HS-27A (cell line): ENCODE measurements at regions not wholly inside any gene's neighbourhood (a gene's known extent, or its start where the extent isn't known, plus 50 kb on each side); places are given as distances from the start of the nearest gene placed in this dataset.
"Not testable (repeated sequence)": the region's sequence is repeated elsewhere in the genome, so short reads cannot be mapped to it uniquely, and the experiment has no call there.

Experiments used
- DNase-seq: peaks from one replicate; pipeline ENCODE4 v3.0.0-alpha.2; 2012; ENCODE audit warnings: low read depth, missing footprints

DNA sequence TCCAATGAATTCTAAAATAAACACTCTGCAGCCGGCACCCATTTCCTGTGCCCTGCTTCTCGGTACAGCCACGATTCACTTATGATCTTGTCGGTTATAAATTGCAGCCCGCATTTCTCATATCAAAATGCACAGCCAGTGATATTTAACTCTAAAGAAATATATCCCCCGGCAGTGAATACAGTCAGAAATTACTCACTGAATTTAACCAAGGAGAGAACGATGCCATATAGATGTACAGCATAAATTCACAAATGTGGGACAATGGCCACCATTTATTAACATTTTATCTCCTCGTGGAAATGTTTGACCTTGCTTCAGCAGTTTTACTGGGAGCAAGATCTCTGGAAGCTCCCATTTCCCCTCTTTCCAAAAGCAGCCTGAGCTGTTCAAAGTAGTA lies 1517.8 kb downstream of the BRD1 start:
- DNase-seq, result no peak

DNA sequence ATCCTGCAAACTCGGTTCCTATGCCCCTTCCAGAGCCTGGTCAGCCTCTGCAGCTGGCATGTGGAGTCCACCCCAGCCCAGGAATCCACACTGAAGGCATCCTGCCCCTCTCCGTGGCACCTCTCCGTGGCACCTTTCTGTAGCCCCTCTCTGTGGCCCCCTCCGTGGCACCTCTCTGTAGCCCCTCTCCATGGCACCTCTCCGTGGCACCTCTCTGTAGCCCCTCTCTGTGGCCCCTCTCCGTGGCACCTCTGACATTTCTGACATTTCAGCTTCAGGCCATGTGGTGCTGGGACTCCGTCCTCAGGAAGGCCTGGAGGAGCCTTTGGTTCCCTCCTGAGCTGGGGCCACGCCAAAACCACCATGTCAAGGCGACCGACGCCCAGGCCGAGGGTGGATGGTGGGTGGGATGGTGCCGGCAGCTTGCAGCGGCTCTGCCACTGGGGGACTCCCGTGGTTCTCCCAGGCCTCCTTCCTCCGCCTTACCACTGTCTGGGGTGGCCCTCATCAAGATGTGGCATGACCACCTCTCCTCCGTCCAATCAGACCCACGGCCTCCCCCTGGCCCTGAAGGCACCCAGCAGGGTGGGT lies 1518.5 kb downstream of the BRD1 start:
- DNase-seq, result no peak

DNA sequence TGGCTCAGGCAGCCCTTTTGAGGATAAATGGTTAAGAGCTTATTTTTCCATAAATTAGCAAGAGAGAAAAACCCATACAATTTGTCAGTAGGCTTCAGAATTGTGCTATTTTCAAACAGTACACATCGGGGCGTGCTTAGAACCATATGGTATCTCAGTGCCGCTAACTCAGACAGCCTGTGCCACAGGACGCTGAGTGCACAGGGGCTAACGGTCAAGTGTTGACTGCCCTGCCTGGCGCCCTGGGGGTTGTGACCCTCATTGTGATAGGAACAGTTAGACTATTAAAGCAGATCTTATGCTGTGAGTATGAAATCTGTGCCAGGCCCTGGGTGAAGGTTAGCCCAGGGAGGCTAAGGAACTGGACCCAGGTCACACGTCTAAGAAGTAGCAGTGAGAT lies 1519.7 kb downstream of the BRD1 start:
- no peak for DNase-seq

DNA sequence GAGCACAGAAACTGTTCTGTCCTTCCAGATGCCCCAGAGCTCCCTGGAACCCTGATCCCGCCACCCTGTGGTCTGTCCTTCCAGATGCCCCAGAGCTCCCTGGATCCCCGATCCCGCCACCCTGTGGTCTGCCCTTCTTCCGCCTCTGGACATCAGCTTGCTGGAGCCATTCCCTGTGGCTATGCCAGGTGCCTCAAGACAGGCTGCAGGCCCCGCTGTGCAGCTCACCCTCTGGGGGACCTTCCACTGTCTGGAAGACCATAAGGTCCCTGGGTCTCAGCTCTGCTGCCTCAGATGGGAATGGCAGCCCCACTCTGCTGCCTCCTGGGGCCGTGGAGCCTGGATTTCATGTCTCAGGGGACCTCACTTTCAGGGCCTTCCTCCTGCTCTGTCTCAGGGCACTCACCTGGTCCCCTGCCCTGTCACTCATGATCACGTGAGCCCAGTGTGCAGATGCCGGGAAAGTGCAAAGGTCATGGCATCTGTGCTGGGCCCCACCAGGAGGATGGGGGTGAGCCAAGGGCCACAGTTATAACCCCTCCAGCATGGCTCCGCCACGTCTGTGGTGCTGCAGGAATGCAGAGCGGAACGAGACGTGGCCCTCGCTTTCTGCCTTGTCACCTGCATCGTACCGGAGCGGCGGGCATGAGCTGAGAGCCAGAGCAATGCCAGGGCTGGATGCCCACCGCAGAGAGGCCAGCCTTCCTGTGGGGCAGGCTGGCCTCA lies 1520.7 kb downstream of the BRD1 start:
- no peak for DNase-seq

DNA sequence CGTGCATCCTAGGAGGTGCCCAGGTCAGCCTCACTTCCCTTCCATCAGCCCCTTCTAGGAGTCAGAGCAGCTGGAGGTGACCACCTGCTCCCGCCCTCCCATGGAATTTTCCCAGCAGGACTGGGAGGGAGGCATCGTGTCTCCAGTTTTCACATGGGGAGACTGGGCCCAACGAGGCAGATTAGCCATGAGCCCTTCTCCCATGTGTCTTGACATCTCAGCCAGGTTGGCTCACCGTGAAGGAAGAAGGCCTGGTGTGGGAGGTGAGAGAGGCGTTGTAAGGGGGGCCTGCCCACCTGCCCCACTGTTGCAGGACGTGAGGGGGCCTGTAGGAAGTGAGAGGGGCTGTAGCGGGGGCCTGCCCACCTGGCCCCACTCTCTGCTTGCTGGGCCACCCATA lies 1521.4 kb downstream of the BRD1 start:
- no peak for DNase-seq

DNA sequence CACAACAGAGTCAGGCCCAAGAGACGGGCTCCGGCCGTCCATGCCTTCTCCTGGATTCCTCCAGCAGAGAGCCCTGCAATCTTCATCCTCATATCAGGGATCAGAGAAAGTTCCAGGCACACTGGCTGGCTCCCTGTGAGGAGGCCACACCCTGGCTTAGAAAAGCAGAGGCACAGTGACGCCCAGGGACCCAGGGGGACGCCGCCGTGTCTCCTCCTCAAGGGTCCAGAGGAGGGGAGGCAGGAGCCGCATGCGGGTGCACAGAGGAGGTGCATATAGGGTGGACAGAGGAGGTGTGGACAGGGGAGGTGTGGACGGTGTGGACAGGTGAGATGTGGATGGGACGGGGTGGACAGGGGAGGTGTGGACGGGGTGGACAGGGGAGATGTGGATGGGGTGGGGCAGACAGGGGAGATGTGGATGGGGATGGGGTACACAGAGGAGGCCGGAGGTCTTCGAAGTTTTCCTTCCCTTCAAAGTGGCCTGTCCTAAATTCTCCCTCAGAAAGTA lies 1521.9 kb downstream of the BRD1 start:
- no peak for DNase-seq

DNA sequence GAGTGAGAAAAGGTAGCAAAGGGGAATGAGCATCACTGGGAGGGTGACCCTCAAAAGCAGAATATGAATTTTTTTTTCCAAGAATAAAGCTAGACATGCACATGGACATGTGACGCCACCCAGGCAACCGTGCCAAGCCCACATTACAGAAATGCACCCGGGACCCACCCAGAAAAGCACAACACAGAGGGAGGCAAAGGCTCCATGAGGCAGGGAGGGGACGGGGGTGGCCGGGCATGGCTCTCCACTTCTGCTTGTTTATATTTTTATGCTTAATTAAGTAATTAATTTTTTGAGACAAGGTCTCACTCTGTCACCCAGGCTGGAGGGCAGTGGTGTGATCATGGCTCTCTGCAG lies 1524.3 kb downstream of the BRD1 start:
- no peak for DNase-seq

DNA sequence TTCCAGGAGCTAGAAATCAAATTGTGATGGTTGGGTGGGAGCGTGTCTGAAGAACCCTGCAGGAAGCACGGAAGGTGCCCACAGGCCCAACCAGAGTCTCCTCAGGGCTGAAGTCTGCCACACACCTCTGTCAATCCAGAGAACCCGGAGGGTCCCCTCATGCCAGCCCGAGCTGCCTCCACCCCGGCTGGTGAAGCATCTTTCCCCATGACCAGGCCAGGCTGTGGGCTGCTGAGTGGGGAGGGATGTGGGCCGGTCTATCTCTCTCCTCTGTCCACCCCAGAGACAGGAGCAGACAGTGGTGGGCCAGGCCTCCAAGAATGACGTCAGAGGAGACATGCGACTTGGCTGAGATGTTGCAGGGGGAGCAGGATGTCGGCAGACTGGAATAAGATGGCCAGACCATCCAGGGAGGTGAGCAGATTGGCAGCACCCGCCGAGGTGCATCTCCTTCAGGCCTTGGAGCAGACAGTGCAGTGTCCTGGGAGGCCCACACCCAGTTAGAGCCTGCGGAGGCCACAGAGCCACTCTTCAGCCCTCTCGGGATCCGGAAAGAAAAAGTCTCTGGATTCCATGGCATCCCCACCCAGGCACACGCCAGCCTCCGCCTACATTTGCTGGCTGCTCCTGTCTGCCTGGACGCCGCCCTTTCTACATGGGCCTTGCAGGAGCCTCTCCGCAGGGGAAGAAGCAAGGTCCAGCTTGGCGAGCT lies 1524.9 kb downstream of the BRD1 start:
- DNase-seq, result no peak

DNA sequence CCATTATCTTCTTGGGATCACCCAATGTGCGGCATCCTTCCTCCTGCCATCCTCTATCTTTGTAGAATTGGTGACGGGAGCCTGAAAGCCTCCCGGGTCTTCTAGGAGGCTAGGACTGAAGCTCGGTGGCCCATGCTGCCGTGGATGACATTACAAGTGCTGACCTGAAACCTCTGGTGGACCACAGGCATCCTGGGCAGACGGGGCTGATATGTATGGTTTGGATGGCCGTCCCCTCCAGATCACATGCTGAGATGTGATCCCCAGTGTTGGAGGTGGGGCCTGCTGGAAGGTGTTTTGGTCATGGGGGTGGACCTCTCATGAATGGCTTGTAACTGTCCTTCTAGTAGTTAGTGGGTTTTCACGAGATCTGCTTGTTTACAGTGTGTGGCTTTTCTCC lies 1525.8 kb downstream of the BRD1 start:
- DNase-seq, result no peak

DNA sequence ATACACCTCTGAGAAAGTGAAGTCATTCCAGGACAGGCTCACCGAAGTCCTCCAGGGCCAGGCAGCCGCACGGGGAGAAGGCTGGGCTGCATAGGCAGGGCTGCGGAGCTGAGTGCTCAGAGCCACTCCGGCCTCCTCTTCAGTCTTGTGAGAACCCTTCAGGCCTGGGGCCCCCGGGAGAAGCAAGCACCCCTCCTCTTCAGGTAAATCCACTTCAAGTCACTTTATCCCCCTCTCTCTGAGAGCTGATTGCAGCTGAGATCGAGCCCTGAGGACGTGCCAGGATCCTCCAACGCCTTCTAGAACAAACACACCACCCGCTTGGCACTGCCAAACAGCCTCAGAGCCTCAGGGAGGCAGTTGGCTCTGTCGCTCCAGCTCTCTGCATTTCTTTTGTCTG lies 1526.3 kb downstream of the BRD1 start:
- no peak for DNase-seq

DNA sequence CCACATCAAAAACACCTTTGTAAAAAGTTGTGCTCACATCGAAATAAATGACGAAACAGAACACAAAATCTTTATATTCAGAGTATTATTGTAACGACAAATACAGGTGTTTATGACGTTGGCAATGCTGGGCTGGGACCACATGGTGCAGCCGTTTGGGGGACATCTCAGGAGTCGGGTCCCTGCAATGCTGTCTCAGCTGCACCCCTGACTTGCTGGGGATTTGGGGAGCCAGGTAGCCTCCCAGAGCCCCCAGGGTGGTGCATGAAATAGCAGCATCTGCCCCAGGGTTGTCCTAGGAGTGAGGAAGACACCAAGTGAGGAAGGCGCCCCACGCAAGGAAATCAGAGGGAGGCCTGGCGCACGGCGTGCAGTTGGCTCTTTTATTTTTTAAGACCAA lies 1526.8 kb downstream of the BRD1 start:
- no peak for DNase-seq

DNA sequence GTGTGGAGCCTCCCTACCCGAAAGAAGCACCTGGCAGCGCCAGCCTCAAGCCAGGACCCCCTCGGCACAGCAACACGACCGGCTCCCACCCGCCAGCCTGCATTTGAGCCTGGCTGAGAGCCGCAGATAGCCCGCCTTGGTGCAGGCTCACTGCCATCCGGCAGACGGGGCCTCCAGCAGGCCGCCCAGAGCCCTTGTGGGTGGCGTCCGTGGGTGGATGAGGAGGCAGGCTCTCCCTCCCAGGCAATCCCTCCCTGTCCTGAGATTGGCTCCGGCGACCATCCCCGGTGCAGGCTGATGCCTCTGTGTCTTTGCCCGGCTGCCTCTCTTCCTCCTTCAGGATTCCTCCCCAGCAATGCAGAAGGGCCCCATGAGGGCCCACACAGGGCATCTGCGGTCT lies 1527.9 kb downstream of the BRD1 start:
- no peak for DNase-seq

DNA sequence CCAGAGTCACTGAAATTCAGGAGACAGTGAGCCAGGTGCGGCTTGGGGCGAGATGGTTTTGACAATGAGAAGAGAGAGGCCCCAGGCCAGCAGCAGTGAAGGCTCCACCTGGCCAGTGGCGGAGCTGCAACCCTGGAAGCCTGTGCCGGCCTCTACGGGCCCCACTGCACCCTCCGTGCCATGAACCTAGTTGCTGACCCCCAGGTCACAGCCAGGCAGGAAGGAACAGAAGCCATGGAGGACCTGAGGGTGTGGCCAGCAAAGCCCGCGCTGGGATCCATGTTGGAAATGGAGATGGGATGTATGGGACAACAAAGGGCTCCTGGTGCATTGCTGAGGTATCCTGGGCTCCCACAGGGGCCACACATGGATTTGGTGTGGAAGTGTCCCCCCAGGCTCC lies 1528.5 kb downstream of the BRD1 start:
- DNase-seq, result no peak

DNA sequence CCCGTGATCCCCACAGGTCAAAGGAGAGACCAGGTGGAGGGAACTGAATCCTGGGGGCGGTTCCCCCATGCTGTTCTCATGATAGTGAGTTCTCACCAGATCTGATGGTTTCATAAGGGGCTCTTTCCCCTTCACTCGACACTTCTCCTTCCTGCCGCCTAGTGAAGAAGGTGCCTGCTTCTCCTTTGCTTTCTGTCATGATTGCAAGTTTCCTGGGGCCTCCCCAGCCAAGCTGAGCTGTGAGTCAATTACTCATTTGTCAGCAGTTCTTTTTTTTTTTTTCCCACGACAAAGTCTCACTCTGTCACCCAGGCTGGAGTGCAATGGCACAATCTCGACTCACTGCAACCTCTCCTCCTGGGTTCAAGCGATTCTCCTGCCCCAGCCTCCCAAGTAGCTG lies 1530.4 kb downstream of the BRD1 start:
- no peak for DNase-seq

DNA sequence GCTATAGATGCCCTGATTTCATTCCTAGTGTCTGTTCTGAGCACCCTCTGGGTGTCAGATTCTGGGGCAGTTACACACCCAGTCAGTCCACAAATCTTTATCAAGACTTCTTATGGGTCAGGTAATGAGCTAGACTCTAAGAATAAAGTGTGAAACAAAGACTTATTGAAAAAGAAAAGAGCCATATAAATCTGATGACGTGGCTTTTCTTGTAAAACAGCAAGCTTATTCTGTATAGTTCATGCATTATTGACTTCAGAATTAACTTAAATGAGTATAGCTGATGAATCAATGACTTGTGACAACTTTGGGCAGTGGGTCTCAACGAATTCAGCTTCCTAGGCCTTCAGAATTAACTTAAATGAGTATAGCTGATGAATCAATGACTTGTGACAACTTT lies 1527.5 kb downstream of the TBC1D22A start:
- DNase-seq, result not testable (repeated sequence)

DNA sequence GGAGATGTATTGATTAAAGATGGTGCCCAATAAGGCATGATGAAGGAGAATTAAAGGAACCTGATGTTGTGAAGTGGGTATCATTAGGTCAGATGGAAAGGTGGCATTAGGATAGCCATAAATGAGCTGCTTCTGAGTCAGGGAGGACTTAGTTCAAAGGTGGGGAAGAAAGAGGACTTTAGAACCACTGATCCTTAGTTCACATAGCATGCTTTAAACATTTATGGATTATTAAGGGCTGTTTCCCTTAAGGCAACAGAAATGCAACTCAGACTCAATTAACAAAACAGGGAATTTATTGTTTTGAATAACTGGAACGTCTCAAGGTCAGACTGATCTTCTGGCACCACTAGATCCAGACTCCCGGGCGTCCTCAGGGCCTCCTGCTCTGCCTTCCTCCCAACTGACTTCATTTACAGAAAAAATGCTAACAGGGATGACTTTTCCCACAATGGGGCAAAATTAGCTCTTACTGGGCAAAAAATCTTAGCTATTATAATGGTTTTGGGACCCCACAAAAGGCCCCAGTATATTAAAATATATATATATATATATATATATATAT lies 1526.0 kb downstream of the TBC1D22A start:
- DNase-seq, result no peak

DNA sequence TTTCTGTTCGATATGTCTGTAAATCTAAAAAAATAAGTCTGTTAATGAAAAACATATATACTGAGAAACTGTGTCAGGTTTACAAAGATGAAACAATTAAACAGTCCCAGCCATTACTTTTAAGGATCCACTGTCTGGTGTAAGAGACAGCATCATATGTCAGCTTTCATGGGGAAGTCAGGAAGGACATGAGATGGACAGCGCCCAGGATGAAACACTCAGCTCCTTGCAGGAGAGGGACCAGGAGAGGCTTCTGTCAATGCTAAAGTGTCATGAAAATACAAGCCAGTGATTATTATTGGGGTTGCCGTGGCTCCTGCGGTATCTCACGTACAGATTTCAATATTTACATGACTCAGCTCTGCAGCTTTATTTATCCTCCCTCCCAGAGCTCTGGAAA lies 1524.6 kb downstream of the TBC1D22A start:
- DNase-seq, result no peak

DNA sequence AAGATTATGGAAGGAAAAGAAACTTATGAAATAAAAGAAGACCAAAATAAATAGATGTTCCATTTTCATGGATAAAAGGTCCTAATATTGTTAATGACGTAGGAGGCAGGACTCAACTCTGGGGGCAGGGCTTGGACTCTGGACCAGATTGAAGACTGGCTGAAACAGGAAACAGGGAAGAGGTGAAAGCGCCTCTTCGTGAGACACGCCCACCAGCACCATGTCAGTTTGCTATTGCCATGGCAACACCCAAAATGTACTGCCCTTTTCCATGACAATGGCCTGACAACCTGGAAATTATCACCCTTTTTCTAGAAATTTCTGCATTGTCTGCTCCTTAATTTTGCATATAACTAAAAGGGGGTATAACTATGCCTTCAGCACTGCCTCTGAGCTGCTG lies 1522.2 kb downstream of the TBC1D22A start:
- no peak for DNase-seq

DNA sequence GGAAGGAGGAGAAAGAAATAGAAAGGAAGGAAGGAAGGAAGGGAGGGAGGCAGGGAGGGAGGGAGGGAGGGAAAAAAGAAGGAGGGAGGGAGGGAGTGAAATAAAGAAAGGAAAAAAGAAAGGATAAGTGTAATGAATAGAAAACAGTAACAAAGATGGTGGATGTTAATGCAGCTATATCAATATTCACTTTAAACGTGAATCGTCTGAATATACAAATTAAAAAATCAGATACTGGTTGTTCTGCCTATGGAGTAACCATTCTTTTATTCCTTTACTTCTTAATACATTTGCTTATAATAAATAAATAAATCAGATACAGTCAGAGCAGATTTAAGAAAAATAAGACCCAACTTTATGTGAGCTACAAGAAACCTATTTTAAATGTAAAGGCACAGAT lies 1520.4 kb downstream of the TBC1D22A start:
- DNase-seq, result no peak

DNA sequence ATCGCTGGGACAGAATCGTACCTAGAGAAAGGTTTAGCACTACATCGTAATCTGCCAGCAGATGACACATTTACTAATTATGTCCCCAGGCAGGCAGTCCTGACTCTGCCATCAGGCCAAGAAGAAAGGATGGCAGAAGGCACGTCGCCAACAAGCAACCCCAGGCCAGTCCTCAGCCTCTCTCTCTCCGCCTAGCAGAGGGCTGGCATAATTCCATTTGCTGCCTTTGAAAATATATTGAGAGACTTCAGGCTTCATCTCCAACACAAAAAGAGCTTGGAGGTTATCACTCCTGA lies 1517.0 kb downstream of the TBC1D22A start:
- no peak for DNase-seq

DNA sequence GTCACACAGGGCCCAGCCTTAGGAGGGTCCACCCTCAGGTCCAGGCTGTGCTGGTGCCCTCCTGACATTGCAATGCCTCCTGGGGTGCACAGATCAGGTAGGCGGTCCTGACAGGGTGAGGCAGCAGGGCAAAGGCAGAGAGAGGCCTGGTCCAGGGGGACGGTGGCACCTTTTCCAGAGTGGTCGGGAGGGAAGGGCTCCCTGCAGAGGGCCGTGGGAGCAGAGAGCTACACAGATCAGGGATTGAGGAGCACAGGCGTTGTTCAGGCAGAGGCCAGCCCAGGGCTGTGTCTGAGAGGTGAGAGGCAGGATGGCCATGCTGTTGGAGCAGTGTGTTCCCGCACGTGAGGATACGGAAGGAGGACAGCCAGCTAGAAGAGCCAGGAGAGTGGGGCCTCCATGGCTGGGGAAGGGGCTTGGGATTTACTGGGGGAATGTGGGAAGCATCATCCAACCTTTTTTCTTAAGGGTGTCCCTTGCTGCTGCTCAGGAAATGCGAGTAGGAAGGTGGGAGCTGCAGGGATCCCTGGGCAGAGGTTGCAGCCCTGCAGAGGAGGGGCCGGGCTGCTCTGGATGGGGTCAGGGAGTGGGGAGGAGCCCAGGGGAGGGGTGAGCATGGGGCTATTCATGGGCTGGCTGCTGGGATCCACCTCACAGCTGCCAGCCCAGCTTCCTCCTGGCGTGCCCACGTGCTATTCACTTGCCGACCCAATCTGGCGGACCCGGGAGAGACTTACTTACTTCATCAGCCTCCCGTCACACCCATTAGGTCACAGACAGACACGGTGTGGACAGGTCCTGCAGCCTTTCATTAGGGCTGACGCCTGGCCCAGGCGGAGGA lies 1516.4 kb downstream of the TBC1D22A start:
- no peak for DNase-seq

DNA sequence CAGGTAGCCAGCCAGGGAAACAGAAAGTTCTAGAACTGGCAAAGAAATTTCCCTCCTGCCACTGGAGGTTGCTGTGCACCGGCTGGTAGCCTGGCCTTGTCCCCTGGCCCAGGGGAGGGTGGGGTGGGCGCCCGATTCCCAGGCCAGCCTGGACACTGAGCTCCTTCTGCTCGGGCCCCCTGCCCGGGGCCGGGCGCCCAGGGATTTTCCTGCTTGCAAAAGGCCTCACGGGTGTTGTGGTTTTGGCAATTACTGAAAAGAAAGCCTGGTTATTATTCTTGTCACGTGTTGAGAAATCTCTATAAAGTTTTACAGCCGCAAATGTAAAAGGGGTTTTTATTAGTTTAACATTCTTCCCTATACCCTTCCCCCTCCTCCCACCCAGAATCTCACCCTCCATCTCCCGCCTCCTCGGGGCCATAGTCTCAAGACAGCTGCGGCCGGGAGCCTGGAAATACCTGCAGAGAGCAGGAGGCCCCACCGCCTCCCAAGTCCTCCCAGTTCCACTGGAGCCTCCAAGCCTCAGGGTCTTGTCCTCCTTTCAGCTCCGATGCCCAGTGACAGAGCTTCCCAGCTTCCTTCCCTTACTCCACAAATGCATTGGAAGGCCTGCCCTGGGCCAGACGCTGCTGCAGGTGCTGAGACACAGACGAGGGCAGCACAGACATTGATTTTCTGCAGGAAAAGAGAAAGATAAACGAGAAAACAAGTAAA lies 1515.6 kb downstream of the TBC1D22A start:
- DNase-seq, result no peak
